ENCODE measurements at regions not wholly inside any gene's neighbourhood (a gene's known extent, or its start where the extent isn't known, plus 50 kb on each side); places are given as distances from the start of the nearest gene placed in this dataset.

- TF ChIP-seq POLR2A (IDR thresholded peaks at IDR 0.05) (no peak), CTCF (IDR thresholded peaks at IDR 0.05 in 4 of 5, conservative IDR thresholded peaks at IDR 0.05 in 1 of 5) (no peak)
These were observed 164.2 kb upstream of the PTBP2 start for GRCh38 chr1:96557336-96557735.

Measured in gastrocnemius medialis (tissue), 4 donors.